Neutrophil (primary cell): ENCODE measurements at regions not wholly inside any gene's neighbourhood (a gene's known extent, or its start where the extent isn't known, plus 50 kb on each side); places are given as distances from the start of the nearest gene placed in this dataset.
"Not testable (repeated sequence)": the region's sequence is repeated elsewhere in the genome, so short reads cannot be mapped to it uniquely, and the experiment has no call there.

Experiments used
- H3K27ac ChIP-seq: fragments of 200-600 bp; sonication (generic); 2 replicates; pipeline ENCODE4 v1.5.1; 2016; ENCODE audit warnings: mild to moderate bottlenecking, moderate library complexity
- H3K27me3 ChIP-seq: fragments of 200-600 bp; sonication (generic); 2 replicates; pipeline ENCODE4 v1.6.0; 2016; ENCODE audit warnings: mild to moderate bottlenecking
- H3K36me3 ChIP-seq: fragments of 200-600 bp; sonication (generic); 2 replicates; pipeline ENCODE4 v1.5.1; 2017
- H3K4me1 ChIP-seq, 2 experiments: fragments of 200-600 bp in 1 of 2; sonication (generic) in 1 of 2; 1 replicate in 1 of 2; 2 replicates in 1 of 2; pipeline versions ENCODE4 v1.5.1 to v1.6.1; 2013 to 2016; ENCODE audit warnings: low read depth in 1 of 2, low read length in 1 of 2, mild to moderate bottlenecking in 1 of 2, moderate library complexity in 1 of 2; ENCODE audit not compliant: control insufficient read depth in 1 of 2, insufficient read depth in 1 of 2
- H3K4me3 ChIP-seq, 2 experiments: fragments of 200-600 bp in 1 of 2; sonication (generic) in 1 of 2; 1 replicate in 1 of 2; 2 replicates in 1 of 2; pipeline ENCODE4 v1.5.1; 2013 to 2016; ENCODE audit warnings: low read depth in 1 of 2, low read length in 1 of 2, mild to moderate bottlenecking in 1 of 2, moderate library complexity in 1 of 2
- H3K9me3 ChIP-seq: fragments of 200-600 bp; sonication (generic); 2 replicates; pipeline ENCODE4 v1.5.1; 2016
- CTCF ChIP-seq: fragments of 200-600 bp; sonication (generic); IDR thresholded peaks from 2 replicates; pipeline ENCODE4 v1.5.1; 2016; ENCODE audit warnings: antibody characterized with exemption

- no peak overlapping the region for H3K27ac ChIP-seq
- no peaks in the 10 kb centered on the region for H3K27me3 ChIP-seq
These were observed 243.3 kb upstream of the KRR1 start for GRCh38 chr12:75754698-75755097.

GRCh38 chr12:75754141-75754540, 242.7 kb upstream of the KRR1 start:
- Histone ChIP-seq H3K27ac (no peak overlapping the region), H3K9me3 (no peaks in the 10 kb centered on the region), H3K27me3 (no peaks in the 10 kb centered on the region), H3K36me3 (no peaks in the 10 kb centered on the region), H3K4me1 (no peaks in the 10 kb centered on the region), H3K4me3 (no peak overlapping the region)
- no peak for TF ChIP-seq CTCF

More at GRCh38 chr12:75754698-75755097, 243.3 kb upstream of the KRR1 start:
- no peak for TF ChIP-seq CTCF
- no peaks in the 10 kb centered on the region for H3K9me3 ChIP-seq
- no peaks in the 10 kb centered on the region for H3K4me1 ChIP-seq
- no peak overlapping the region for H3K4me3 ChIP-seq
- H3K36me3 ChIP-seq, result no peaks in the 10 kb centered on the region

GRCh38 chr12:75751769-75752471, 240.5 kb upstream of the KRR1 start:
- no peaks in the 10 kb centered on the region for H3K4me1 ChIP-seq
- no peak overlapping the region for H3K27ac ChIP-seq
- H3K4me3 ChIP-seq, result no peak overlapping the region
- no peaks in the 10 kb centered on the region for H3K36me3 ChIP-seq
- no peaks in the 10 kb centered on the region for H3K27me3 ChIP-seq
- no peaks in the 10 kb centered on the region for H3K9me3 ChIP-seq
- no peak for TF ChIP-seq CTCF

- Histone ChIP-seq H3K36me3 (no peaks in the 10 kb centered on the region), H3K9me3 (no peaks in the 10 kb centered on the region), H3K27me3 (no peaks in the 10 kb centered on the region), H3K4me1 (no peaks in the 10 kb centered on the region), H3K4me3 (no peak overlapping the region), H3K27ac (no peak overlapping the region)
- TF ChIP-seq CTCF, result no peak
These were observed 239.4 kb upstream of the KRR1 start for GRCh38 chr12:75750716-75751306.

GRCh38 chr12:75748990-75749389, 237.6 kb upstream of the KRR1 start:
- not testable (repeated sequence) for H3K36me3 ChIP-seq, H3K4me3 ChIP-seq, H3K4me1 ChIP-seq, H3K27me3 ChIP-seq, H3K27ac ChIP-seq, H3K9me3 ChIP-seq

GRCh38 chr12:75748136-75748535, 236.7 kb upstream of the KRR1 start:
- Histone ChIP-seq H3K4me3 (no peak overlapping the region), H3K27me3 (no peaks in the 10 kb centered on the region), H3K27ac (no peak overlapping the region), H3K4me1 (no peaks in the 10 kb centered on the region), H3K36me3 (no peaks in the 10 kb centered on the region), H3K9me3 (no peaks in the 10 kb centered on the region)
- no peak for TF ChIP-seq CTCF
